Neural progenitor cell (in vitro differentiated cells): ENCODE measurements at regions not wholly inside any gene's neighbourhood (a gene's known extent, or its start where the extent isn't known, plus 50 kb on each side); places are given as distances from the start of the nearest gene placed in this dataset.

Source experiments
- EZH2phosphoT487 ChIP-seq: fragments of 200-600 bp; sonication (generic); IDR thresholded peaks from 2 replicates; pipeline ENCODE4 v1.6.1; 2017; ENCODE audit warnings: antibody characterized with exemption
- TF ChIP-seq, protein P1 (sequence below): fragments of 200-600 bp; sonication (generic); IDR thresholded peaks from 2 replicates; pipeline ENCODE4 v1.5.1; 2017; ENCODE audit warnings: antibody characterized with exemption, mild to moderate bottlenecking

- TF ChIP-seq, protein P1, sequence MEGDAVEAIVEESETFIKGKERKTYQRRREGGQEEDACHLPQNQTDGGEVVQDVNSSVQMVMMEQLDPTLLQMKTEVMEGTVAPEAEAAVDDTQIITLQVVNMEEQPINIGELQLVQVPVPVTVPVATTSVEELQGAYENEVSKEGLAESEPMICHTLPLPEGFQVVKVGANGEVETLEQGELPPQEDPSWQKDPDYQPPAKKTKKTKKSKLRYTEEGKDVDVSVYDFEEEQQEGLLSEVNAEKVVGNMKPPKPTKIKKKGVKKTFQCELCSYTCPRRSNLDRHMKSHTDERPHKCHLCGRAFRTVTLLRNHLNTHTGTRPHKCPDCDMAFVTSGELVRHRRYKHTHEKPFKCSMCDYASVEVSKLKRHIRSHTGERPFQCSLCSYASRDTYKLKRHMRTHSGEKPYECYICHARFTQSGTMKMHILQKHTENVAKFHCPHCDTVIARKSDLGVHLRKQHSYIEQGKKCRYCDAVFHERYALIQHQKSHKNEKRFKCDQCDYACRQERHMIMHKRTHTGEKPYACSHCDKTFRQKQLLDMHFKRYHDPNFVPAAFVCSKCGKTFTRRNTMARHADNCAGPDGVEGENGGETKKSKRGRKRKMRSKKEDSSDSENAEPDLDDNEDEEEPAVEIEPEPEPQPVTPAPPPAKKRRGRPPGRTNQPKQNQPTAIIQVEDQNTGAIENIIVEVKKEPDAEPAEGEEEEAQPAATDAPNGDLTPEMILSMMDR, result no peak
- no peak for TF ChIP-seq EZH2phosphoT487
Measured at GRCh38 chr5:54362992-54363625, 52.7 kb upstream of the ARL15 start.
